SW480 (cell line): ENCODE measurements at regions not wholly inside any gene's neighbourhood (a gene's known extent, or its start where the extent isn't known, plus 50 kb on each side); places are given as distances from the start of the nearest gene placed in this dataset.
A peak's percentile ranks its signal among the peaks of the same experiment; 100 is the strongest.
"Not testable (repeated sequence)": the region's sequence is repeated elsewhere in the genome, so short reads cannot be mapped to it uniquely, and the experiment has no call there.

ENCODE experiments used
- DNase-seq: peaks from one replicate; pipeline ENCODE4 v3.0.0-alpha.2; 2016; ENCODE audit warnings: low spot score

DNA sequence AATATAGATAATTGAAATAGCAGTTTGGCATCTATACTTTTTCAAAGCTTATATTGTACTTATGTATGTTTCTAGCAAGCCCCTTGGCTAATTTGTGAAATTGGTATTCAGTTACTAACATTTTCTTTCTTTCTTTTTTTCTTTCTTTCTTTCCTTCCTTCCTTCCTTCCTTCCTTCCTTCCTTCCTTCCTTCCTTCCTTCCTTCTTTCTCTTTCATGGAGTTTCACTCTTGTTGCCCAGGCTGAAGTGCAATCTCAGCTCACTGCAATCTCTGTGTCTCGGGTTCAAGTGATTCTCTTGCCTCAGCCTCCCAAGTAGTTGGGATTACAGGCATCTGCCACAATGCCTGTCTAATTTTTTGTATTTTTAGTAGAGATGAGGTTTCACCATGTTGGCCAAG, 215.4 kb downstream of the NNT start:
- DNase-seq, result not testable (repeated sequence)

DNA sequence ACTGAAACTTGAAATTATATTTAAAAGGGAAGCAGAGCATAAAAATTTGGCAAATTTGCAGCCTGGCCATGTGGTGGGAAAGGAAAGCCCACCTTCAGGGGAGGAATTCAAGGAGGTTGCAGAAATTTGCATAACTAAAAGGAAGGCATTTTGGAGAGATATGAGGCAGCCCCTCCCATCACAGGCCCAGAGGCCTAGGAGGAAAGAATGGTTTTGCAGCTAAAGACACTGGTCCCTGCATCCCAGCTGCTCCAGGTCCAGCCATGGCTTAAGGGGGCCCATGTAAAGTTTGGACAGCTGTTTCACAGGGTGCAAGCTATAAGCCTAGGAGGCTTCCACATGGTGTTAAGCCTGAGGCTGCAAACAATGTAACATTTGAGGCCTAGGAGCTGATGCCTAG, 212.5 kb downstream of the NNT start:
- DNase-seq, result no peak

DNA sequence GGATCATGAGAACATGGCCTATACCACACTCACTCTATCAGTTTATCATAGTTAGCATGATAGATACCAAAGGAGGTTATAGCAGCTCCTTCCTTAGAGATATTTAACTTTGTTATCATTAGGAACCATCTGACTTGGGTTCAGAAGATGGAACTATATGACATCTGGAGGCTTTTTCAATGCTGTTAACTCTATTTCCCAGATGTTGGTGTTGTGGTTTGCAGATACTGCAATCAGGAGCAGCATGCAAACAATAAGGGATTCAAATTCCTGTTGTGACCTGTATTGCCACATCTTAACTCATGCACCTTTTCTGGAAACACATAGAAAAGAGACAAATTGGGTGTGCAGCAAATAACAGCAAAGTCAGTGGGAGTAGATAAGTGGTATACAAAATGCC, 201.7 kb downstream of the NNT start:
- DNase-seq, result no peak

DNA sequence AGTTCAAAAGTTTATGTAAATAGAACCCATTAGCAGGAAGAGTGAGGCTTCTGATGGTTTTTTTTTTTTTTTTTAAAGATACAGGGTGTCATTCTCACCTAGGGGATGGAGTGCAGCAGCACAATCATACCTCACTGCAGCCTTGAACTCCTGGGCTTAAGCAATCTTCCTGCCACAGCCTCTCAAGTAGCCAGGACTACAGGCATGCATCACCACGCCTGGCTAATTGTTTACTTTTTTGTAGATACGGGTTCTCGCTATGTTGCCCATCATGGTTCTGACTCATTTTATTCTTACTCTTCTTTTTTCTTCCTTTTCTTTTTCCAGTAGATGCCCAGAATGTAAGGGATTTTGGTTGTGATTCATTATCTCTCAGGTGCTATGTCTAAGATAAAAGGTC, 201.1 kb downstream of the NNT start:
- DNase-seq, result no peak

DNA sequence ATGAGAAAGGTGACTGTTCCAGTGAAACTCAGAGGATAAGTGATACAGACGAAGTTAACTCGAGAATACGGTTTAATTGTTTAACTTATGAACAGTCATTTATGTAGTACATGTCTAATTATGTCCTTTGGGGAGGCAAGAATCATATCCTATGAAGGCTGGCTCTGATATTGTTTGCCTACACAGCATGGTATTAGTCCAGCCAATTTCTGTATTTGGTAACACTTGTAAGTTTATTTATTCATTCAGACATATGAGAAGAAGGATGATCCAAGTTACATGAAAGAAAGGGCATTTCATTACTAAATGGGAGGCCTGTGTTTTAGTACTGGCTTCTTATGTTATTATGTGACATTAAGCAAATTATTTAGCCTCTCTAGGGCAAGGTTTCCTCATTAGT, 199.7 kb downstream of the NNT start:
- DNase-seq, result no peak

DNA sequence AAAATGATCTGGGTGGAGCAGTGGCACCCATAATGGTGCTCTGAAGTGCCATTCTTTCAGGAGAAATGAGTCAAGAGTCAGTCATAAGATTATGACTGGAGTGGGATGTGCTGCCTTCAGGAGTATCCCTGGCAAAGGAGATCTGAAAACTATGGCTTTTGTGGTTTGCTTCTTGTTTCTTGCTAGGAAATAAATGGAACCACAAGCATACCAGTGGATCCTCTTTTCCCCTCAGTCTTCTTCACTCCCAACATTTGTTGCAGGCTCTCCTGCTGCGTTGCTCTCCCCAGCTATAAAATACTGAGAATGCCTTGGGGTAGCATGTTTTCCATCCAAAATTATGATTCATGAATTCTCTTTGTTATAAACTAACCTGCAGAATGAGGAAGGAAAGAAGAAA, 199.1 kb downstream of the NNT start:
- DNase-seq, result no peak

DNA sequence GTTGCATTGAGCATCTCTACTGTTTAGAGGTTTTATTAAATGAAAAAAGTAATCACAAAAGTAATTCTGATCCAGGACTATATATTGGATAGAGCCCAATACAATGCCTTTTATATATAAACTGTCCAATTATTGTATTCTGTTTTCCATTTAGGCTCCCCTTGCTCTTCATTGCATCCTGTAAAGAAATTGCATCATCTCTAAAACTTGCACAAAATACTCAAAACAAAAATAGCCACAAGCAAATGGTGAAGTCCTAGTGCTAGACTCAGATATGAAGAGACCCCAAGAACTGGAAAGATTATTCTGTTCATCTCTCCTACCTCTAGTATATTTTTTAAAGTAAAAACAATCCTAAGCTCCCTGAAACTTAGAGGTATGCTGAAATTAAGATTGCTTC, 195.8 kb downstream of the NNT start:
- DNase-seq, result no peak

DNA sequence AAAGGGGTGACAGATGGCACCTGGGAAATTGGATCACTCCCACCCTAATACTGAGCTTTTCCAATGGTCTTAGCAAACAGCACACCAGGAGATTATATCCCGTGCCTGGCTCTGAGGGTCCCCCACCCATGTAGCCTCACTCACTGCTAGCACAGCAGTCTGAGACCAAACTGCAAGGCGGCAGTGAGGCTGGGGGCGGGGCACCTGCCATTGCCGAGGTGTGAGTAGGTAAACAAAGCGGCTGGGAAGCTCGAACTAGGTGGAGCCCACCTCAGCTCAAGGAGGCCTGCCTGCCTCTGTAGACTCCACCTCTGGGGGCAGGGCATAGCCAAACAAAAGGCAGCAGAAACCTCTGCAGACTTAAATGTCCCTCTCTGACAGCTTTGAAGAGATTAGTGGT, 188.9 kb downstream of the NNT start:
- DNase-seq, result not testable (repeated sequence)

DNA sequence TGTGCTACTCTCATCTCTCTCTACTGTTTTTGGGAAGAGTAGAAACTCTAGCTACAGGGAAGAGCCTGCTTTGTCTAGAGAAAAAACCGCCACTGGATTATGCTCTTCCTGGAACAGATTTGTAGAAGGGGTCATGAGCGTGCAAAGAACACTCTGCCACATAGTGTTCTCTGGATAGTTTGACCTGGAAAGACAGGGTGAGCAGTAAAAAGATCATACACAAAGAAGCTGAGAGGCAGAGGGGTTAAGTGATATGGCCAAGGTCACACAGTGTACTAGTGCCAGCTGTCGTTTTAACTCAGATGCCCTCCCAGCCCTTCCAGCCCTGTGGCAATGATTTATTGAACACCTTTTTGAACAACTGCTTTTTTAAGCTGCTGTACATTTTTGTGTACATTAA, 182.2 kb downstream of the NNT start:
- DNase-seq, result no peak

DNA sequence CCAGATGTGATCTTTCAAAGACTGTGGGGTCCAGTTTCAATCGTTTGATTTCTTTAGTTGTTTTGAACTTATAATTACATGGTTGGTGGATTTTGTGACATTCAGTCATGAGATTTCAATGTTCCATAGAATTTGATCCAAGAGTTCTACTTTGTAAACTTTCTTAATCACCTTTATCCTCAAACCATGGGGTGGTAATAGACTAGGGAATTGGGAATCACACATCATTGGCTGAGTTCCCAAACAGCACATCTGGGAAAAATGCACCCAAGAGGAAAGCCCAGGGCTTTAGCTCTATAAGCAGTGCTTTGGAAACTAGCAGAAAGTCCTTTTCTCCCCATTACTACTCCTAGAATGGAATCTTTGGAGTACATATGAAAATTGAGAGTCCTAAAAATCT, 177.6 kb downstream of the NNT start:
- DNase-seq, result no peak

DNA sequence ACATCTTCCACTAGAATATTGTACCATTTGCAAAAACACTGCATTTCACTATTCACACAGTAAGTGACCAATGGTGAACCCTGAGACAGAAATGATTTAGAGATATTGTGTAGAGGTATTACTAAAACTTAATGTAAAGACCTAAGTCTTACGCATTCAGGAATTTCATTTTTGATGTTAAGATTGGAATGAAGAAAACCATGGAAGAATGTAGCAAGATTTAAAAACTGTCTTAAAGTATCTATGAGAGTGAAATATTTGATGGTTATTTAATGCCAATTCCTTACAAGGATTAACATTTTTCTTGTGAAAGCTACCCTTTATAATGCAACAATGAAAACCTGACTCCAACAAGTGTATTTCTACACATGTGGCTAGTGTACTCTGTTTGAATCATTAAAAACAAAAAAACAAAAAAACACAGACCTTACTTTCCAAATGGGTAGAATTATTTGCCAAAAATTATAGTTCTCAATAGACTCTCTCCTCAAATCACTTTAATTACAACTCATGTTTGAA, 172.0 kb downstream of the NNT start:
- no peak for DNase-seq

DNA sequence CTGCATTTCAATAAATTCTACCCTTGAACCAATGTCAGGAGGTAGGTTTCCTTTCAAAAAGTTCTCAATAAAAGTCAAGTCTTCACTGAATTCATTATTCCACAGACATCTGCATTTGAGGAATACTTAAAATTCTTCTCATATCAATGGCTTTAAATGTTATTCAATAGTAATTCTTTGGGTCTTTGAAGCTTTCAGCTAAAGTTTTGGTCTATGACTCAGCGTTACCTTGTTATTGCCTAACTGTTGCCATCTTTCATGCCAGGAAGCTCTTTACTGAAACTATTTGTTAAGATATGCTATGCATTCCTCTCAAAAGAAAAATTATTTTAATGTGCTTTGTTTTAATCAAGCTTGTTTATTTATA, 170.5 kb downstream of the NNT start:
- peak; percentile 42 for DNase-seq

DNA sequence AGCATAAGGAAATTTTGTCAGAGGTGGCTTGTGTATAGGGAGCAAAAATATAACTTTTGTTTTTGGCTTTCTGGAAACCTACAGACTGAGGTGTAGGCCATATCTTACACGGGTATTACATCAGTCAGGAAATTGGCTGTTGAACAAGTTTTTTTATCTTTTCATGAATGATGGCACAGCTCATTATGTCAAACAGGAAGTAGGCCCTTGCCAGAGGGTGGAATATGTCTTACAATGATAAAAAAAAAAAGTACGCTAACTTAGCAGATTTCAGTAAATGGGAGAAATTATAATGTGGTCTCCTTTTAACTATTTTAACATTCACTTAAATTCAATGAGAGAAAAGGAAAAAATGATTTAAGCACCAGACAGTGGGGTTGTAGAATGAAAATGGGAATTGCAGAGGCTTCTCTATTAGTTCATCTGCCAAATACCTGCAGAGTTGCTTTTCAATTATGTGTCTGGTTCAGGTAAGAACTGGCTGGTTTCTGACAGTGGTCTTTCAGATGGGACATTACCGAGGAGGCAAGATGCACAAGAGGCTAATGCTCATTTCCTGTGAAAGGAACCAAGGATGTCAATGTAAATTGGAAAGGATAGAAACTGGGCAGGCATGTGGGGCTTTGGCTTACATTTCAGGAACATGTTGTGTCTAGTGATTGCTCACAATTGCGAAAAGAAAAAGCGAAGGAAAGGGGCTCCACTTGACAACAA, 169.9 kb downstream of the NNT start:
- DNase-seq, result peak; percentile 45

DNA sequence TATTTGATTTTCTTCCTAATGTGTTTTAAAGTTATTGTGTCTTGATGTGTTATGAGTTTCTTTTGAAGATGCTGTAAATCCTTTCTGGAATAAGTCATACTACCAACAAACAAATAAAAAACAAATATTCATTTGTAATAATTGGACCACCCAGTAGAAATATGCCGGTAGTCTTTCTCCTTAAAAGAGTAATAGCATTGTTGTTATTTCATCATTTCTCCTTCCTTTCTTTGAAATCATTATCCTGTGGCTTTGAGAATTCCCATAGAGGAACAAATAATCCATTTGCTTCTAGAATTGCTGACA, 169.4 kb downstream of the NNT start:
- no peak for DNase-seq

DNA sequence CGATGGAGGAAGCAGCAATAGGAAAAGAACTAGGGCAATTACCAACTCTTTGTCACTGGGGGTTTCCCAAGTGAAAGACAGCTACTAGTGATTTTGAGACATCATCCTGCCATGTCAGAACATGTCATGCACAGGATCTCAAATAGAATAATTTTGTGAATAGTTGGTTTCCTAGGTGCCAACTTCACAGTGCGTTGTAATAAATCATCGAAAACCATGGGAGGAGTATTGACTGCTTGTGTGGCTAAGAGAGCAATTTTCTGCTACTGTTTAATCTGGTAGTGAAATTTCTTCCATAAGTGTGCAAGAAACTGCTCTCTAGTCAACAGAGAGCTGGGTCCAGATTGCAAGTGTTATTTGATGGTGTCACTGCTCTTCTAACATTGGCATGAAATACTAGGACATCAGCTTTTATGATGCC, 168.6 kb downstream of the NNT start:
- no peak for DNase-seq

DNA sequence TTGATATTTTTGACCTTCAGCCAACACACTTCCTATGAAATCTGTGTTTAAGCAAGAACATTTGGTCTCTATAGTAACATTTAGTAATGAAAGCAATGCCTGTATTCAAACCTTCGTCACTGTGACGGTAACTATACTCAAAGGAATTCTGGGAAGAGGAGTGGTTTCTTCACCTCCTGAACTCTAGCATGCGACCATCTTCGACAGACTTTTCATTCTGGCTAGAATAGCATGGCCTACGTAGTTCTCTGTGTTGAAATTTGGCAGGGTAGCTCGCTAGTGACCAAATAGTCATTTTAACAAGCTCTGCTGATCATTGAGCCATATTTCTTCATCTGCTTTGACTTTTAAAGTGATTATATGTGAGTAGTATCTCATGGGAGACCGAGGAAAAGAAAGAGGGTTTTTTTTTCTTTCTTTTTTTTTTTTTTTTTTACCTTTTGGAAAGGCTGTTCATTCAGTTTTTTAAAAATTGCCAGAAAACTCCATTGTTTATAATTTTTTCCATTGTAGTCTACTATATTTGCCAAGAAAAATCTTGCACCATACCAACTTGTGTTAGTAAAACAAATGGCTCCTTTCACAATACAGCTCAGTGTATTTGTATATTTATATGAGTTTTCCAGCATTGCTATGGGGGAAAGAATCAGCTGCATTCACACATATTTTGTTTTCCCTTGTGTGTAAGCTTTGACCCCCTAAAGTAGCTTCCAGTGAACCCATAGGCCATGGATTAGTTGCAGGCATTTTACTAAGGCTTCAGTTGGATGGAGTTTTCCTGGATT, 166.8 kb downstream of the NNT start:
- DNase-seq, result no peak
